Activated CD8-positive, alpha-beta memory T cell treated with anti-CD3 and anti-CD28 coated beads, Interleukin-2, amount 10 ng/mL, durations not matched to agents 7 days and 5 days (primary cell): ENCODE measurements at regions not wholly inside any gene's neighbourhood (a gene's known extent, or its start where the extent isn't known, plus 50 kb on each side); places are given as distances from the start of the nearest gene placed in this dataset.
A peak's percentile ranks its signal among the peaks of the same experiment; 100 is the strongest.

Experiments used
- ATAC-seq: fragments of 150-1000 bp; cut with Tn5 transposase; one replicate; pipeline ENCODE4 v1.10.0; 2021; ENCODE audit warnings: moderate library complexity
- CTCF ChIA-PET: fragments of 350-600 bp; sonication (Branson Sonifier 250); formaldehyde crosslinking; loops from one replicate; lab custom pipeline; 2021; ENCODE audit warnings: antibody characterized with exemption; lab: Charles Lee
- DNase-seq: peaks from one replicate; pipeline ENCODE4 v3.0.0-alpha.2; 2020
- H3K27ac Mint-ChIP-seq: one replicate; pipeline ENCODE4 v1.8.0; 2021; ENCODE audit warnings: mild to moderate bottlenecking, mixed read lengths
- H3K27me3 Mint-ChIP-seq: one replicate; pipeline ENCODE4 v1.8.0; 2021; ENCODE audit warnings: mixed read lengths
- H3K36me3 Mint-ChIP-seq: one replicate; pipeline ENCODE4 v1.8.0; 2021; ENCODE audit warnings: mild to moderate bottlenecking, mixed read lengths
- H3K4me1 Mint-ChIP-seq: one replicate; pipeline ENCODE4 v1.8.0; 2021; ENCODE audit warnings: mixed read lengths
- H3K4me3 Mint-ChIP-seq: one replicate; pipeline ENCODE4 v1.8.0; 2021; ENCODE audit warnings: mild to moderate bottlenecking, moderate library complexity, mixed read lengths
- H3K9me3 Mint-ChIP-seq: one replicate; pipeline ENCODE4 v1.8.0; 2022; ENCODE audit warnings: low read depth, mixed read lengths

DNA sequence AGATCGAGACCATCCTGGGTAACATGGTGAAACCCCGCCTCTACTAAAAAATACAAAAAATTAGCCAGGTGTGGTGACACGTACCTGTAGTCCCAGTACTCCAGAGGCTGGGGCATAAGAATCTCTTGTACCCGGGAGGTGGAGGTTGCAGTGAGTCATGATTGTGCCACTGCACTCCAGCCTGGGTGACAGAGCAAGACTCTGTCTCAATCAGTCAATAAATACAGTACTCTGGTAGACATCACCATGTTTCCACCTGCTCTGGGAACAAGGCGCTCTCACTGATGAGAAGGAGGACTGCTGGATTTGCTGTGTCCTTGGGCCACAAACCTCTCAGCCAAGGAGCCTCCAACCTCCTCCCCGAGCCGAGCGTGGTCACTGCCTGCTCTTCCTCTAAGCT, 154.2 kb upstream of the ZNF236 start:
- H3K27me3 Mint-ChIP-seq: peaks cover 12% of the 10 kb centered on the region
- H3K27ac Mint-ChIP-seq: no peak overlapping the region
- CTCF ChIA-PET: interaction anchor here (1.3 kb wide), 1 partner anchor 41 kb away, joined by 3 read pairs; no protein-coding TSS in a partner anchor
- H3K9me3 Mint-ChIP-seq: no peaks in the 10 kb centered on the region
- H3K4me1 Mint-ChIP-seq: no peaks in the 10 kb centered on the region
- ATAC-seq: no peak
- DNase-seq: no peak
- no peaks in the 10 kb centered on the region for H3K36me3 Mint-ChIP-seq
- H3K4me3 Mint-ChIP-seq: no peak overlapping the region

DNA sequence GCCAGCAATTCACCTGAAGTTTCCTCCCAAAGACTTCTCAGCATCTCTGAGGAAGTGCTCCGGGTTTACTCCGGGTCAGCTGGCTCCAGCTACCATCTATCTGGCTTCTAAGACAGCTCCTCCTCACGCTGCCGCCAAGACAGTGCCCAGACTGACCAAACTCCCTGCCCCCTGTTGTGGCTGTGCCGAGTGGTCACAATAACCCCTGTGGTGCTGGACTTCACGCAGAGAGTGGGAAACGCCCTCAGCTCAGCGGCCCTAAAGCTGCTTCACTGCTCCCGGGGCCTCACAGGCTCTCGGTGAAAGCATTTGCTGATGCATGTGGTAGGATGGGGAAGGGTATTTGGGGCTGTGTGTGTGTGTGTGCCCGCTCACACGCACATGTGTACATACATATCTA, 154.8 kb upstream of the ZNF236 start:
- Mint-ChIP-seq H3K4me3 (no peak overlapping the region), H3K27me3 (peaks cover 13% of the 10 kb centered on the region), H3K4me1 (no peaks in the 10 kb centered on the region), H3K27ac (no peak overlapping the region), H3K36me3 (no peaks in the 10 kb centered on the region), H3K9me3 (no peaks in the 10 kb centered on the region)
- no peak for ATAC-seq
- CTCF ChIA-PET: interaction anchor here (1.3 kb wide), 1 partner anchor 42 kb away, joined by 3 read pairs; no protein-coding TSS in a partner anchor
- no peak for DNase-seq

DNA sequence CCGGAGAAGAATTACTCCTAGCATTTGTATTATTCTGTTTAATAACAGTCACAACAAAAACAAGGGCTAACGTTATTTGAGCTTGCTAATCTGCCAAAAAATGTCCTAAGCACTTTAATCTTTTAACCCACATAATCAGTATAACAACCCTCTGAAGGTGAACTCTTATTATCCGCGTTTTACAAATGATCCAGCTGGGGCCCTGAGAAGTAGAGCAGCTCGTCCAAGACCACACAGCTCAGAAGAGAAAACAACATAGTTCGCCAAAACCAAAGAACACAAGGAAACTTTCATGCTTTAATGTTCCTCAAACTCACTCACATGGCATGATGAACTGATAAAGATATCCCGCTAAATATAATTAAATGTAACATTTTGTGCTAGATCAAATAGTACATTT, 159.7 kb upstream of the ZNF236 start:
- CTCF ChIA-PET: no interaction called here
- ATAC-seq (no peak), DNase-seq (no peak)
- no peaks in the 10 kb centered on the region for H3K36me3 Mint-ChIP-seq
- H3K9me3 Mint-ChIP-seq: no peaks in the 10 kb centered on the region
- peaks cover 13% of the 10 kb centered on the region for H3K4me1 Mint-ChIP-seq
- H3K27ac Mint-ChIP-seq: no peak overlapping the region
- H3K27me3 Mint-ChIP-seq: peaks cover 25% of the 10 kb centered on the region
- H3K4me3 Mint-ChIP-seq: no peak overlapping the region

DNA sequence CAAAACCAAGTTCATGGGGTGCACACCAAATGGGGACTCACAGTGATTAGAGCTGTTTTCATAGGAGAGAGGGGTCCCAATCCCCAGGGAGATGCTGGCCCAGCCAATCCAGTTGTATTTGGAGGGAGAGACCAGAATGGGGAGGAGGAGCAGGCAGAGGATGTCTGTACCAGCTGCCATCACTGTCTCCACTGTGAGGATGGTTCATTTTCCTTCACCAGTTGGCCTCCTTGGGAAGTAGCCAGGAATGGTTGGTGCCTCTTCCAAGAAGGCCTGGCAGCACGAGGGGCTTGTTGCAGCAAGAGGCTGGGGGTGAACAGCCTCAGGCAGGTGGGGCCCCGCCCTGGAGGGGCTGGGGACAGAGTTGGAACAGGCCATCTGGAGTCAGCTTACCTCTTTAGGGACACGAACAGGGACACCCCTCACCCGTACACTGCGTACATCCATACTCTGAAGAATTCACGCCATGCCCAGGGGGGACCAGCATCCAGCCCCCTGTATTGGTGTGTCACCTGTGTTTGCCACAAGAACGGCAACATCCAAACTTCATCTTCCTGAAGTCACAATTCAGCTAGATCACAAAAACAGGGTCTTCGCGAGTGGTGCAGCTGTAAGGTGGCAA, 161.7 kb upstream of the ZNF236 start:
- H3K9me3 Mint-ChIP-seq: no peaks in the 10 kb centered on the region
- H3K27ac Mint-ChIP-seq: no peak overlapping the region
- ATAC-seq (no peak), DNase-seq (no peak)
- H3K4me1 Mint-ChIP-seq: peaks cover 21% of the 10 kb centered on the region
- no peak overlapping the region for H3K4me3 Mint-ChIP-seq
- CTCF ChIA-PET: no interaction called here
- peaks cover 40% of the 10 kb centered on the region for H3K27me3 Mint-ChIP-seq
- no peaks in the 10 kb centered on the region for H3K36me3 Mint-ChIP-seq

DNA sequence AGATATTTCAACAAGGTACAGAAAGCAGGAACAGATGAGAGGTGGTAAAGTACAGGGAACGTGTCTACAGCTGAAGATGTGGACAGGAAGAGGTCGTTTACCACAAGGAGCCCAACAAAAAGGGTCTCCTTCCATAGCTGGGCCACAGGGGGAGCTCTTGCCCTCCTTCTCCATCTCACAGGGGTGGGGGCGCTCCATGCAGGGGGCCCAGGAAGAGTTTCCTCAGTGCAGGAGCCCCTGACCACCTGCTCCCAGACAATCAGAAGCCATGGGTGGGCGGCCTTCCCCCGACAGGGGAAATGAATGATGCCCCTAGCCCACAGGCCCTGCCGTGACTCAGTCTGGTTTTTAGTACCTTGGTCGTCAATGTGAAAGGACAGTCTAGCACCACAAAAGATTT, 163.6 kb upstream of the ZNF516 start:
- Mint-ChIP-seq H3K4me3 (no peak overlapping the region), H3K36me3 (no peaks in the 10 kb centered on the region), H3K4me1 (peaks cover 21% of the 10 kb centered on the region), H3K9me3 (no peaks in the 10 kb centered on the region), H3K27me3 (peaks cover 50% of the 10 kb centered on the region), H3K27ac (no peak overlapping the region)
- CTCF ChIA-PET: interaction anchor here (0.6 to 4.0 kb wide), 5 partner anchors 17 to 260 kb away, joined by 3 to 18 read pairs (median 5); no protein-coding TSS in a partner anchor
- ATAC-seq: peak; percentile 67
- peak; percentile 60 for DNase-seq

DNA sequence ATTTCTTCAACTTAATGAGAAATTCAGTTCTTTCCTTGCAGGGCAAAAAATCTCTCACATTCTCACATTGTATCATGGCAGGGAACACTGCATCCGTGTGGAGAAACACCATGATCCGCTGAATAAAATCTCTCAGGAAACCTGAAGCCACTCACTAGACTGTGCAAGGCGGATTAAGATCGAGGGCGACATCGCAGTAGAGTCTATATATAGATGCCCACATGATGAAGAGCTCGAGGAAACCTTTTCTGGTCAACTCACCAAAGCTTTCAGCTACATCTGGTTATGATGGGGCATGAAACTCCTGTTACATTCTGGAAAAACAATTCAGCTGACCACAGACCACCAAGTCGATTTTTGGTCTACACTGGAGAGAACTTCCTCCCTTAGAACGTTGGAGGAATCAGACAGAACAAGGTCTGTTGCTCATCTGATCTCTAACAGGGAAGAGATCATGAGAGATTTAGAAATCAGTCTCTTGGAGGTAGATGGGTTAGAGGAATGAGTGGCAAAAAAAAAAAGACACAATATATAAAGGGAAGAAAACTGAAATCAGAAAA, 162.9 kb upstream of the ZNF516 start:
- Mint-ChIP-seq H3K27ac (no peak overlapping the region), H3K4me1 (peaks cover 21% of the 10 kb centered on the region), H3K4me3 (peak overlapping the region; percentile 6), H3K27me3 (peaks cover 51% of the 10 kb centered on the region), H3K9me3 (no peaks in the 10 kb centered on the region), H3K36me3 (no peaks in the 10 kb centered on the region)
- no peak for DNase-seq
- ATAC-seq: peak; percentile 50
- CTCF ChIA-PET: interaction anchor here (0.6 to 4.0 kb wide), 5 partner anchors 17 to 259 kb away, joined by 3 to 18 read pairs (median 5); no protein-coding TSS in a partner anchor

DNA sequence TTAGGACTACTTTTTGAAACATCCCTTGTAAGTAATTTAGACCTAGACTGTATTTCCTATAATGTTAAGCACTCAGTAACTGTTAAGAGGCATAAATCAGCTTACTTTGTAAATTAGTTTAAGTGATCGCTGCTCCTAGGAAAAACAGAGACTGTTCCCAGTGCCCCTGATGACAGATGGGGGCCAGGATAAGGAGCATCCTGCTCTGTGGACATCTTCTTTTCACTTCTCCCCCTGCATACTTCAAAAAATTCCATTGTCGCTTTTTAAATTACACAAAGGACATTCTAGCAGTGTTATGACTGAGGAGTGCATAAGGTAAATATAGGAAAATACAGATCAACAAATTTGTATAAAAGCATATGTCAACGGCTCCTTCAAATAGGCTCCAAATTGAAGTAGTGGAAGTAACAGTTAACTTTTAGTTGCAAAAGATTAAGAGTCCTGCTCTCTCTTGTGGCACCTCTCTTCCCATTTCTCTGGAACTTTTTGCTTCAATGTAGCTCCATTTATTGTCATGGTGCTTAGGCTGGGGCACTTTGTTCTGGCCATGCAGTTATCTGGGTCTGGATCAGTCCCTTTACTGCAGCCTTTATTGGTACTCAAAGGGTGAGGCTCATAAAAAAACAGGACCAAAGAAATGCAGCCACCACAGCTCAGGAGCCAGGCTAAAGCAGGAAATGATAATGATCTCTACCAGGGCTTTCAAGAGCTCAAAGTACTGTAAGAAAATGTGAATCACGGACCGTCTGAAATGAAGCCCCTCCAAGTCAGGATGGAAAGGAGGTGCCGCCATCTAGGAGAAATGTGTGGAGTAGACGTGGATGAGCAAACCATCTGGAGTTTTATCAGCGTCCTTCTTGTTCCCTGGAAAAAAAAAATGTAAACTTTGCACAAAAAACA, 162.1 kb upstream of the ZNF516 start:
- ATAC-seq: peak; percentile 32

DNA sequence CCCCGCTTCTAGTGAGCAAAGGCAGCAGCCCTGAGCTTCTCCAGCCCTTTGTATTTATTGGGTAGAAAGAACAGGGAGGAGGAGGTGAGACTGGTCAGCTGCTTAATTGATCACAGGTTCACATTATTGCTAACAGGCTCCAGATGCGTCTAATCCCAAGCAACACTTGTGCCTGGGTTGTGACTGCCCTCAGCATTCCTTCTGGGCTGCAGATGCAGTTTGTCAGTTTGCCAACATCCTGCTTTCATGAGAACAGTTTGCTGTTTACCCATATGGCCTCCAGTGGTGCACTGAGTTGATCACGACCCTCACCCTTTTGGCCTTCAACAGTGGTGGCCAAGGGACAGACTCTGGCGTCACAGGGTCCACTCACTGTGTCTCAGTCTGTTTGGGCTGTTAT, 159.5 kb upstream of the ZNF516 start:
- H3K27me3 Mint-ChIP-seq: peaks cover 71% of the 10 kb centered on the region
- CTCF ChIA-PET: no interaction called here
- H3K27ac Mint-ChIP-seq: no peak overlapping the region
- DNase-seq (no peak), ATAC-seq (no peak)
- H3K4me3 Mint-ChIP-seq: no peak overlapping the region
- H3K36me3 Mint-ChIP-seq: no peaks in the 10 kb centered on the region
- H3K4me1 Mint-ChIP-seq: peaks cover 21% of the 10 kb centered on the region
- no peaks in the 10 kb centered on the region for H3K9me3 Mint-ChIP-seq

More for the DNA sequence above, 162.1 kb upstream of the ZNF516 start:
- DNase-seq: no peak
- peaks cover 57% of the 10 kb centered on the region for H3K27me3 Mint-ChIP-seq
- H3K36me3 Mint-ChIP-seq: no peaks in the 10 kb centered on the region
- no peak overlapping the region for H3K27ac Mint-ChIP-seq
- CTCF ChIA-PET: interaction anchor here (1.6 to 4.0 kb wide), 3 partner anchors 30 to 259 kb away, joined by 5 to 18 read pairs (median 7); no protein-coding TSS in a partner anchor
- H3K4me3 Mint-ChIP-seq: peak overlapping the region; percentile 10
- no peaks in the 10 kb centered on the region for H3K9me3 Mint-ChIP-seq
- H3K4me1 Mint-ChIP-seq: peaks cover 21% of the 10 kb centered on the region

DNA sequence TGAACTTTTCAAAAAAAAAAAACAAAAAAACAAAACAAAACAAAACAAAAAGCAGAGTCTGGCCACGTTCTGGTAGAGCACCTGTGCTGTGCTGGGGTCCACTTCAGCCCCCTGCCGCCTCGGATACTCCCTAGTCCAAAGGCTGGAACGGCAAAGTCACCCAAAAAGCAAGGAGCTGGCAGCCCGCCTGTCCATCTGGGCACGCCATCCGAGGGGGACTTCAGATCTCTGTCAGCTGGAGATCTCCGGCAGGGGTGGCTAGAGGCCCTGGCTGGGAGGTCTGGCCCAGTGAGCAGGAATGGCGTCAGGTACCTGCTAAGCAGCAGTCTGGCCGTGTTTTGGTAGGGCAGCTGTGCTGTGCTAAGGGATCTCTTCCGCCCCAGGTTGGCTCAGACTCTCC, 152.3 kb upstream of the ZNF516 start:
- no peaks in the 10 kb centered on the region for H3K4me1 Mint-ChIP-seq
- H3K9me3 Mint-ChIP-seq: no peaks in the 10 kb centered on the region

DNA sequence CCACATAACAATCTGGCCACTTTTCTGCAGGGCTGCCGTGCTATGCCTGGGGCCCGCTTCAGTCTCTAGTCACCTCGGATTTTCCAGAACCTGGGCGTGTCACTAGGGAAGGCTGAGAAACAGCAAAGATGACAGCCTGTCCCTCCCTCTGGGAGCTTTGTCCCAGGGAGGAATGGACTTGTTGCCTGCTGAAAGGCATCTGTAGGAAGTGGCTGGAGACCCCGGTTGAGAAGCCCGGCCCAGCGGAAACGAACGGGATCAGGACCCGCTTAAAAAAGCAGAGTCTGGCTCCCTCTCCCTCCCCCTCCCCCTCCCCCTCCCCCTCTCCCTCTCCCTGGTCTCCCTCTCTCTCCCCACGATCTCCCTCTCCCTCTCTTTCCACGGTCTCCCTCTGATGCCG, 149.5 kb upstream of the ZNF516 start:
- Mint-ChIP-seq H3K4me1 (no peaks in the 10 kb centered on the region), H3K27ac (no peak overlapping the region), H3K9me3 (no peaks in the 10 kb centered on the region), H3K27me3 (peaks cover 5% of the 10 kb centered on the region), H3K4me3 (no peak overlapping the region), H3K36me3 (no peaks in the 10 kb centered on the region)
- DNase-seq (no peak), ATAC-seq (no peak)
- CTCF ChIA-PET: no interaction called here

More for the DNA sequence above, 152.3 kb upstream of the ZNF516 start:
- no peaks in the 10 kb centered on the region for H3K36me3 Mint-ChIP-seq
- DNase-seq (no peak), ATAC-seq (no peak)
- CTCF ChIA-PET: no interaction called here
- H3K27me3 Mint-ChIP-seq: peaks cover 25% of the 10 kb centered on the region
- no peak overlapping the region for H3K27ac Mint-ChIP-seq
- no peak overlapping the region for H3K4me3 Mint-ChIP-seq

DNA sequence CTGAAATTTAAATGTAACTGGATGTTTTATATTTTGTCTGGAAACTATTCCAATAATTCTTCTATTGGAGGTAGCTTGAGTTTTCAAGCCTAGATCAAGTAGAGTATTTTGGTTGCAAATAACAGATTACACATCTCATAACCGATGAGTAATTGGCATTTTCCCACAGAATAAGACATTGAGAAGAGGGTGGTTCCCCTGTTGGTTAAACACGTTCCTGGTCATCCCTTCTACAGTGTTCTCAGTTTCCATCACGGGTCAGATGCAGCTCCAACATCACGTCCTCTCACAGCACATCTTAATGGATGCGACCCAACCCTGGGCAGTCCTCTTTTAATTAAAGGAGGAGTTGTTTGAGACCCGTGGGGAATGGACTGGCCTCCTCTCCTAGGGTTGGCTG, 149.0 kb upstream of the ZNF516 start:
- Mint-ChIP-seq H3K4me3 (no peak overlapping the region), H3K27me3 (no peaks in the 10 kb centered on the region), H3K4me1 (no peaks in the 10 kb centered on the region), H3K36me3 (no peaks in the 10 kb centered on the region), H3K27ac (no peak overlapping the region), H3K9me3 (no peaks in the 10 kb centered on the region)
- no peak for ATAC-seq
- DNase-seq: no peak
- CTCF ChIA-PET: no interaction called here

DNA sequence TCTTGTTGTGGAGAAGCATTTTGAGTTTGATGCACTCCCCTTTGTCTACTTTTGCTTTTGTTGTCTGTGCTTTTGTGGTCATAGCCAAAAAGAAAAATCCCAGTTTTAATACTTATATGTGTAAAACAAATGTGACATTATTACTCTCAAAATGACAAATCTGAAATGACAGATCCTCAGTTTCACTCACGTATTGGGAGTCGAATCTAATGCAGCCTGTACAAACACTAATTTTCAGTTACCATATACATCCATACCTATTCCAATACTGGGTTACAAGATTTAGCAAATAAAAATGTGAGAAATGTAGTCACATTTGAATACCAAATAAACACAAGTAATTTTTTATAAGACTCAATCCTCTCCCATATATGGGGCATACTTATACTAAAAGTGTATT, 148.2 kb upstream of the ZNF516 start:
- no peak for ATAC-seq
- H3K4me1 Mint-ChIP-seq: no peaks in the 10 kb centered on the region

DNA sequence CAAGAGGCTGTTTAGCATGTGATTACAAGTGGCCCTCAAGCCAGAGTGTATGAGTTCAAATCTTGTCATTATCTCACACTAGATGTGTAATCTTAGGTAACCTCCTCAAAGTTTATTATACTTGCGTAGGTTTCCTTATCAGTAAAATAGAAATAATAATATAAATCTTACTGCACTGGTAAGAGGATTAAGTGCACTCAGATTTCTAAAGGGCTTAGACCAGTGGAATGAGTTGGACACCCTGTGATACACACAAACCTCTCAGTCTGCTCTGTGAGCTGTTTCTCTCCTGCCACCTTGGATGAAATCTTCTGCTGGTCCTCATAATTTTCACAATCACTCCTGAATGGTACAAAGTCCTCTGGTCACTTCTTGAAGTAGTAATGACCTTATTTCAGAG, 145.4 kb upstream of the ZNF516 start:
- H3K27ac Mint-ChIP-seq: no peak overlapping the region
- CTCF ChIA-PET: interaction anchor here (2.4 kb wide), 1 partner anchor 13 kb away, joined by 5 read pairs; no protein-coding TSS in a partner anchor
- no peaks in the 10 kb centered on the region for H3K4me1 Mint-ChIP-seq
- no peaks in the 10 kb centered on the region for H3K9me3 Mint-ChIP-seq
- peaks cover under 1% of the 10 kb centered on the region for H3K27me3 Mint-ChIP-seq
- no peak overlapping the region for H3K4me3 Mint-ChIP-seq
- no peaks in the 10 kb centered on the region for H3K36me3 Mint-ChIP-seq
- ATAC-seq (no peak), DNase-seq (no peak)

More for the DNA sequence above, 148.2 kb upstream of the ZNF516 start:
- H3K9me3 Mint-ChIP-seq: no peaks in the 10 kb centered on the region
- no peak overlapping the region for H3K27ac Mint-ChIP-seq
- no peak overlapping the region for H3K4me3 Mint-ChIP-seq
- DNase-seq: no peak
- no peaks in the 10 kb centered on the region for H3K36me3 Mint-ChIP-seq
- CTCF ChIA-PET: no interaction called here
- no peaks in the 10 kb centered on the region for H3K27me3 Mint-ChIP-seq
